ENCODE measurements at regions not wholly inside any gene's neighbourhood (a gene's known extent, or its start where the extent isn't known, plus 50 kb on each side); places are given as distances from the start of the nearest gene placed in this dataset.

GRCh38 chr15:39304931-39305728 is 275.7 kb upstream of the THBS1 start:
- DNase-seq (ENCODE audit: low spot score), result no peak

GRCh38 chr15:39310633-39311032 is 270.2 kb upstream of the THBS1 start:
- no peak for DNase-seq (ENCODE audit: low spot score)

- DNase-seq (ENCODE audit: low spot score), result no peak
These were observed 267.9 kb upstream of the THBS1 start for GRCh38 chr15:39312984-39313383.

- DNase-seq (ENCODE audit: low spot score), result no peak
These were observed 267.4 kb upstream of the THBS1 start for GRCh38 chr15:39313467-39313866.

GRCh38 chr15:39313881-39314280 is 267.0 kb upstream of the THBS1 start:
- no peak for DNase-seq (ENCODE audit: low spot score)

- DNase-seq (ENCODE audit: low spot score), result no peak
These were observed 265.6 kb upstream of the THBS1 start for GRCh38 chr15:39315206-39315850.

GRCh38 chr15:39317225-39317624 is 263.7 kb upstream of the THBS1 start:
- DNase-seq (ENCODE audit: low spot score), result no peak

GRCh38 chr15:39318231-39318630 is 262.6 kb upstream of the THBS1 start:
- no peak for DNase-seq (ENCODE audit: low spot score)

- DNase-seq (ENCODE audit: low spot score), result no peak
These were observed 260.5 kb upstream of the THBS1 start for GRCh38 chr15:39320355-39320754.

- no peak for DNase-seq (ENCODE audit: low spot score)
These were observed 260.0 kb upstream of the THBS1 start for GRCh38 chr15:39320886-39321285.

- DNase-seq (ENCODE audit: low spot score), result no peak
These were observed 258.9 kb upstream of the THBS1 start for GRCh38 chr15:39321977-39322376.

GRCh38 chr15:39323157-39323556 is 257.7 kb upstream of the THBS1 start:
- no peak for DNase-seq (ENCODE audit: low spot score)

GRCh38 chr15:39323706-39324105 is 257.2 kb upstream of the THBS1 start:
- DNase-seq (ENCODE audit: low spot score), result no peak

- no peak for DNase-seq (ENCODE audit: low spot score)
These were observed 254.4 kb upstream of the THBS1 start for GRCh38 chr15:39326306-39326975.

GRCh38 chr15:39327005-39327730 is 253.7 kb upstream of the THBS1 start:
- DNase-seq (ENCODE audit: low spot score), result no peak

- no peak for DNase-seq (ENCODE audit: low spot score)
These were observed 250.8 kb upstream of the THBS1 start for GRCh38 chr15:39330061-39330460.

- DNase-seq (ENCODE audit: low spot score), result no peak
These were observed 249.3 kb upstream of the THBS1 start for GRCh38 chr15:39331584-39331983.

GRCh38 chr15:39332846-39333245 is 248.0 kb upstream of the THBS1 start:
- no peak for DNase-seq (ENCODE audit: low spot score)

GRCh38 chr15:39333393-39333792 is 247.5 kb upstream of the THBS1 start:
- DNase-seq (ENCODE audit: low spot score), result no peak

GRCh38 chr15:39333896-39334295 is 247.0 kb upstream of the THBS1 start:
- DNase-seq (ENCODE audit: low spot score), result no peak

GRCh38 chr15:39336926-39337325 is 244.0 kb upstream of the THBS1 start:
- DNase-seq (ENCODE audit: low spot score), result no peak

- no peak for DNase-seq (ENCODE audit: low spot score)
These were observed 242.6 kb upstream of the THBS1 start for GRCh38 chr15:39338251-39338650.

Data from ureter (tissue), 1 donor.